ENCODE measurements at regions not wholly inside any gene's neighbourhood (a gene's known extent, or its start where the extent isn't known, plus 50 kb on each side); places are given as distances from the start of the nearest gene placed in this dataset.

DNA sequence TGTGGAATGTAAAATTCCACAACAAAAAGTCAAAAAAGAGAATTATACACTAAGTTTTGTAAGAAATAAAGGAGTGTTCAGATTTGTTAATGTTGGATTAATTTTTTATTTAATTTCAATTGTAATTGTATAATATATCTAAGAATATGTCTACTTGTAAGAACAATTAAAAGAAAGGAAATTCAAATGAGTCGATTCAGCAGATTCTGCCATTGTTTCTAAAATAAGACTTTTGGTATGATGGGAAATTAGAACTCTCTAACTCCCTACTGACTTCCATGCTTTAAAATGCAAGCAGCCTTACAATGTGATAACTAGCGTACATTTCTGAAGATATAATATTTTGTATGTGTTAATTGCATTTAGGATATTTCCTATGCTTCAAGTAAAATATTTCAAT, 395.9 kb upstream of the ZNF717 start:
- TF ChIP-seq, protein P1, sequence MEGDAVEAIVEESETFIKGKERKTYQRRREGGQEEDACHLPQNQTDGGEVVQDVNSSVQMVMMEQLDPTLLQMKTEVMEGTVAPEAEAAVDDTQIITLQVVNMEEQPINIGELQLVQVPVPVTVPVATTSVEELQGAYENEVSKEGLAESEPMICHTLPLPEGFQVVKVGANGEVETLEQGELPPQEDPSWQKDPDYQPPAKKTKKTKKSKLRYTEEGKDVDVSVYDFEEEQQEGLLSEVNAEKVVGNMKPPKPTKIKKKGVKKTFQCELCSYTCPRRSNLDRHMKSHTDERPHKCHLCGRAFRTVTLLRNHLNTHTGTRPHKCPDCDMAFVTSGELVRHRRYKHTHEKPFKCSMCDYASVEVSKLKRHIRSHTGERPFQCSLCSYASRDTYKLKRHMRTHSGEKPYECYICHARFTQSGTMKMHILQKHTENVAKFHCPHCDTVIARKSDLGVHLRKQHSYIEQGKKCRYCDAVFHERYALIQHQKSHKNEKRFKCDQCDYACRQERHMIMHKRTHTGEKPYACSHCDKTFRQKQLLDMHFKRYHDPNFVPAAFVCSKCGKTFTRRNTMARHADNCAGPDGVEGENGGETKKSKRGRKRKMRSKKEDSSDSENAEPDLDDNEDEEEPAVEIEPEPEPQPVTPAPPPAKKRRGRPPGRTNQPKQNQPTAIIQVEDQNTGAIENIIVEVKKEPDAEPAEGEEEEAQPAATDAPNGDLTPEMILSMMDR (tag by site-specific recombination; IDR thresholded peaks at IDR 0.05) = no peak
- TF ChIP-seq ZNF239 (tag by site-specific recombination; IDR thresholded peaks at IDR 0.05) (no peak), ZNF266 (tag by site-specific recombination; IDR thresholded peaks at IDR 0.05; ENCODE audit: low read depth) (no peak), GLIS2 (tag by site-specific recombination; IDR thresholded peaks at IDR 0.05) (no peak), KLF16 (tag by site-specific recombination; IDR thresholded peaks at IDR 0.05) (no peak), GLI2 (tag by site-specific recombination; IDR thresholded peaks at IDR 0.05; ENCODE audit: borderline replicate concordance, low read depth) (no peak), ZBTB17 (tag by site-specific recombination; IDR thresholded peaks at IDR 0.05) (no peak), ZNF311 (tag by site-specific recombination; IDR thresholded peaks at IDR 0.05; ENCODE audit: borderline replicate concordance) (no peak)
- TF ChIP-seq, protein P2, sequence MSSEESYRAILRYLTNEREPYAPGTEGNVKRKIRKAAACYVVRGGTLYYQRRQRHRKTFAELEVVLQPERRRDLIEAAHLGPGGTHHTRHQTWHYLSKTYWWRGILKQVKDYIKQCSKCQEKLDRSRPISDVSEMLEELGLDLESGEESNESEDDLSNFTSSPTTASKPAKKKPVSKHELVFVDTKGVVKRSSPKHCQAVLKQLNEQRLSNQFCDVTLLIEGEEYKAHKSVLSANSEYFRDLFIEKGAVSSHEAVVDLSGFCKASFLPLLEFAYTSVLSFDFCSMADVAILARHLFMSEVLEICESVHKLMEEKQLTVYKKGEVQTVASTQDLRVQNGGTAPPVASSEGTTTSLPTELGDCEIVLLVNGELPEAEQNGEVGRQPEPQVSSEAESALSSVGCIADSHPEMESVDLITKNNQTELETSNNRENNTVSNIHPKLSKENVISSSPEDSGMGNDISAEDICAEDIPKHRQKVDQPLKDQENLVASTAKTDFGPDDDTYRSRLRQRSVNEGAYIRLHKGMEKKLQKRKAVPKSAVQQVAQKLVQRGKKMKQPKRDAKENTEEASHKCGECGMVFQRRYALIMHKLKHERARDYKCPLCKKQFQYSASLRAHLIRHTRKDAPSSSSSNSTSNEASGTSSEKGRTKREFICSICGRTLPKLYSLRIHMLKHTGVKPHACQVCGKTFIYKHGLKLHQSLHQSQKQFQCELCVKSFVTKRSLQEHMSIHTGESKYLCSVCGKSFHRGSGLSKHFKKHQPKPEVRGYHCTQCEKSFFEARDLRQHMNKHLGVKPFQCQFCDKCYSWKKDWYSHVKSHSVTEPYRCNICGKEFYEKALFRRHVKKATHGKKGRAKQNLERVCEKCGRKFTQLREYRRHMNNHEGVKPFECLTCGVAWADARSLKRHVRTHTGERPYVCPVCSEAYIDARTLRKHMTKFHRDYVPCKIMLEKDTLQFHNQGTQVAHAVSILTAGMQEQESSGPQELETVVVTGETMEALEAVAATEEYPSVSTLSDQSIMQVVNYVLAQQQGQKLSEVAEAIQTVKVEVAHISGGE (tag by site-specific recombination; conservative IDR thresholded peaks at IDR 0.05; ENCODE audit: low read depth) = no peak
- TF ChIP-seq, protein P3, sequence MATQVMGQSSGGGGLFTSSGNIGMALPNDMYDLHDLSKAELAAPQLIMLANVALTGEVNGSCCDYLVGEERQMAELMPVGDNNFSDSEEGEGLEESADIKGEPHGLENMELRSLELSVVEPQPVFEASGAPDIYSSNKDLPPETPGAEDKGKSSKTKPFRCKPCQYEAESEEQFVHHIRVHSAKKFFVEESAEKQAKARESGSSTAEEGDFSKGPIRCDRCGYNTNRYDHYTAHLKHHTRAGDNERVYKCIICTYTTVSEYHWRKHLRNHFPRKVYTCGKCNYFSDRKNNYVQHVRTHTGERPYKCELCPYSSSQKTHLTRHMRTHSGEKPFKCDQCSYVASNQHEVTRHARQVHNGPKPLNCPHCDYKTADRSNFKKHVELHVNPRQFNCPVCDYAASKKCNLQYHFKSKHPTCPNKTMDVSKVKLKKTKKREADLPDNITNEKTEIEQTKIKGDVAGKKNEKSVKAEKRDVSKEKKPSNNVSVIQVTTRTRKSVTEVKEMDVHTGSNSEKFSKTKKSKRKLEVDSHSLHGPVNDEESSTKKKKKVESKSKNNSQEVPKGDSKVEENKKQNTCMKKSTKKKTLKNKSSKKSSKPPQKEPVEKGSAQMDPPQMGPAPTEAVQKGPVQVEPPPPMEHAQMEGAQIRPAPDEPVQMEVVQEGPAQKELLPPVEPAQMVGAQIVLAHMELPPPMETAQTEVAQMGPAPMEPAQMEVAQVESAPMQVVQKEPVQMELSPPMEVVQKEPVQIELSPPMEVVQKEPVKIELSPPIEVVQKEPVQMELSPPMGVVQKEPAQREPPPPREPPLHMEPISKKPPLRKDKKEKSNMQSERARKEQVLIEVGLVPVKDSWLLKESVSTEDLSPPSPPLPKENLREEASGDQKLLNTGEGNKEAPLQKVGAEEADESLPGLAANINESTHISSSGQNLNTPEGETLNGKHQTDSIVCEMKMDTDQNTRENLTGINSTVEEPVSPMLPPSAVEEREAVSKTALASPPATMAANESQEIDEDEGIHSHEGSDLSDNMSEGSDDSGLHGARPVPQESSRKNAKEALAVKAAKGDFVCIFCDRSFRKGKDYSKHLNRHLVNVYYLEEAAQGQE (tag by site-specific recombination; IDR thresholded peaks at IDR 0.05) = no peak
